ENCODE measurements at regions not wholly inside any gene's neighbourhood (a gene's known extent, or its start where the extent isn't known, plus 50 kb on each side); places are given as distances from the start of the nearest gene placed in this dataset.
"Not testable (repeated sequence)": the region's sequence is repeated elsewhere in the genome, so short reads cannot be mapped to it uniquely, and the experiment has no call there.

DNA sequence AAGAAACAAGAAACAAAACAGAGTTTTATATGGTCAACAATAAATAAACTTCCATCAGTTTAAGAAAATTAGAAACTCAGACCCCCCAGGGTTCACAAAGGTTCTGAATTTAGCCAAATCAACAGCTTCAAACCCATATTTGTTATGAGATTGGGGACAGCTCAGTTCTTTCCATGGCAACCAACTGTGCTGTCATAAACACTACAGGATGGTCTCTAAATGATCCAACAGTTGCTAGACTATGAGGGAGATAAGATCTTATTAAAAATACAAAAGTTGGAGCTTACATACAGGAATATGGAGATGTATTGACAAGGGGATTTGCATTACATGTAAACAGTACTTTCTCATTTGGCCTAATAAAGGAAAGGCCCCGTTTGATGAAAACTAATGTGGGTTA lies 154.6 kb upstream of the CTAGE1 start:
- no peak for DNase-seq (ENCODE audit: low read depth, low spot score)
- TF ChIP-seq EZH2 (IDR thresholded peaks at IDR 0.05) (no peak), FOXP2 (optimal IDR thresholded peaks at IDR 0.05; ENCODE audit: control extremely low read depth, extremely low read length, insufficient read depth) (no peak)
- H3K4me3 ChIP-seq: no peak overlapping the region
- H3K9ac ChIP-seq (ENCODE audit: insufficient read length): no peak overlapping the region
- H3K9me3 ChIP-seq (ENCODE audit: low read depth, low read length): no peaks in the 10 kb centered on the region
- no peak overlapping the region for H3K27ac ChIP-seq
- H3K36me3 ChIP-seq (ENCODE audit: insufficient read depth, low read length): no peaks in the 10 kb centered on the region

DNA sequence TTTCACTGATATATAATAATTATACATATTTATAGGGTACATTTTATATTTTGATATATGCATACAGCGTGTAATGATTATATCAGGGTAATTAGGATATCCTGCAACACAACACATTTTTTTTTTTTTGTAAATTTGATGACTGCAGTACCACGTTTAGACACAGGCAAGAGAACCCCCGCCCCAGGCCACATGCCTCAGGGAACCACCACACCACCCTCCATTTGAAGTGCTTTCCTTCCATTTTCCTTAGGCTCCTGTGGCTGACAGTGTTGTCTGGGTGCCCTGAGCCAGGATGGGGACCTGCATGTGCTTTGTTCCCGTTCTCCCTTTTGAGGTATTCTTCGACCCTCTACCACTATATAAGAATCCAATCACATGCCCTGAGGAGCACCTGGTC lies 161.6 kb upstream of the CTAGE1 start:
- no peak overlapping the region for H3K9ac ChIP-seq (ENCODE audit: insufficient read length)
- no peaks in the 10 kb centered on the region for H3K9me3 ChIP-seq (ENCODE audit: low read depth, low read length)
- DNase-seq (ENCODE audit: low read depth, low spot score): no peak
- H3K27ac ChIP-seq: no peak overlapping the region
- H3K36me3 ChIP-seq (ENCODE audit: insufficient read depth, low read length): no peaks in the 10 kb centered on the region
- no peak overlapping the region for H3K4me3 ChIP-seq
- TF ChIP-seq FOXP2 (optimal IDR thresholded peaks at IDR 0.05; ENCODE audit: control extremely low read depth, extremely low read length, insufficient read depth): no peak
- TF ChIP-seq POLR2AphosphoS5 (IDR thresholded peaks at IDR 0.05; ENCODE audit: borderline replicate concordance, low read depth, low read length): no peak
- TF ChIP-seq EZH2 (IDR thresholded peaks at IDR 0.05): no peak

DNA sequence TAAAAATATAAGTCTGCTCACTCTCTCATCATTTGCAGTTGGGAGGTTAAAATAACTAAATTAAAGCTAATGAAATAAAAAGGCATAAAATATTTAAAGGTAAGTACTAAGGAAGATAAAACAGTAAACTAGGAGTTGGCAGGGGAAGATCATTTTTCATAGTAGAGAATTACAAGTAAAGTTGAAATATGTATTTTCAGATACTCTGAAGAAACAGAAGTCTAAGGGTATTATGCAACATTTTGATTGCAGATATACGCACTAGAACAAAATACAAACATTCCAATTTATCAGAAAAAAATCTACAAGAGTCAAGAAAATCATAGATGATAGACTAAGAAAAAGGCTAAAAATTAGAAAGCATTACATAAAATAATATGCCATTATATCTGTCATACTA lies 167.6 kb upstream of the CTAGE1 start:
- Histone ChIP-seq H3K27ac (no peak overlapping the region), H3K9me3 (ENCODE audit: low read depth, low read length) (no peaks in the 10 kb centered on the region), H3K4me3 (no peak overlapping the region), H3K9ac (ENCODE audit: insufficient read length) (no peak overlapping the region), H3K36me3 (ENCODE audit: insufficient read depth, low read length) (no peaks in the 10 kb centered on the region)
- TF ChIP-seq EZH2 (IDR thresholded peaks at IDR 0.05) (no peak), POLR2AphosphoS5 (IDR thresholded peaks at IDR 0.05; ENCODE audit: borderline replicate concordance, low read depth, low read length) (no peak), FOXP2 (optimal IDR thresholded peaks at IDR 0.05; ENCODE audit: control extremely low read depth, extremely low read length, insufficient read depth) (no peak)
- DNase-seq (ENCODE audit: low read depth, low spot score): no peak

DNA sequence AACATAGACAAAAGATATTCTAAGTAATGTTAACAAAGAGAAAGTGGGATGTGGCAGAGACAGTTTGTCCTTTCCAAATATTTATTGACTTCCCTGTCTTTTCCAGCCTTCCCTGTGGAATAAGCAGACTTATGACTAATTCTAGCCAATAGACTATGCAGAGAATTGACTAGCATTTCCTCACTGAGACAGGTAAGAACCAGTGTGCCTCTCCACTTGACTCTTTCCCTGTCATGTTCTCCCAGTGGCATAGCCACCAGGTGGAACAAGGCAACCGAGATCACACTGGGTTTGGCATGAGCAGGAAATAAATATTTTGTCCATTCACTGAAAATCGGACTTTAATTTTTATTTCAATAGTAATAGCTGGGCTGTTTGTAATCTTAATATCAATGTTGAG lies 168.1 kb upstream of the CTAGE1 start:
- Histone ChIP-seq H3K36me3 (ENCODE audit: insufficient read depth, low read length) (no peaks in the 10 kb centered on the region), H3K9ac (ENCODE audit: insufficient read length) (no peak overlapping the region), H3K4me3 (no peak overlapping the region), H3K27ac (no peak overlapping the region), H3K9me3 (ENCODE audit: low read depth, low read length) (no peaks in the 10 kb centered on the region)
- no peak for TF ChIP-seq EZH2 (IDR thresholded peaks at IDR 0.05)
- TF ChIP-seq FOXP2 (optimal IDR thresholded peaks at IDR 0.05; ENCODE audit: control extremely low read depth, extremely low read length, insufficient read depth): no peak
- no peak for TF ChIP-seq POLR2AphosphoS5 (IDR thresholded peaks at IDR 0.05; ENCODE audit: borderline replicate concordance, low read depth, low read length)
- no peak for DNase-seq (ENCODE audit: low read depth, low spot score)

DNA sequence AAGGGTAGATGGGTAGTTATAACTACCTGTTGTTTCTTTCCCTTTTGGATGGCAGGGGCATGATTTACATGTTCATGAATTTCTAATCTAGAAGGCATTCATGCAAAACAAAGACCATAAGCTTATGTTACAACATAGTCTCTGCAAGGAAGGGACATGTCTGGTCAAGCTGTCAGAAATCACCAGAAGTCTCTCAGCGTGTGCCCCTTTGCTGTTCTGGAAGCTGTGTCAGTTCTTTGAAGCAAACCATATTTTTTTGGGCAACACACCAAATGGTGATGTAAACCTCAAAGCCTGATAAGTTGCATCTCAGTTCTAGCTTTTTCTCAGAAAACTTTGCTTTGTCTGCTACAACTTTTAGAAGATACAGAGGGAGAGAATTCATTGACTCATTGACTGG lies 173.5 kb upstream of the CTAGE1 start:
- no peaks in the 10 kb centered on the region for H3K9me3 ChIP-seq (ENCODE audit: low read depth, low read length)
- H3K36me3 ChIP-seq (ENCODE audit: insufficient read depth, low read length): no peaks in the 10 kb centered on the region
- no peak overlapping the region for H3K4me3 ChIP-seq
- DNase-seq (ENCODE audit: low read depth, low spot score): no peak
- no peak overlapping the region for H3K27ac ChIP-seq
- TF ChIP-seq POLR2AphosphoS5 (IDR thresholded peaks at IDR 0.05; ENCODE audit: borderline replicate concordance, low read depth, low read length) (no peak), EZH2 (IDR thresholded peaks at IDR 0.05) (no peak), FOXP2 (optimal IDR thresholded peaks at IDR 0.05; ENCODE audit: control extremely low read depth, extremely low read length, insufficient read depth) (no peak)
- no peak overlapping the region for H3K9ac ChIP-seq (ENCODE audit: insufficient read length)

DNA sequence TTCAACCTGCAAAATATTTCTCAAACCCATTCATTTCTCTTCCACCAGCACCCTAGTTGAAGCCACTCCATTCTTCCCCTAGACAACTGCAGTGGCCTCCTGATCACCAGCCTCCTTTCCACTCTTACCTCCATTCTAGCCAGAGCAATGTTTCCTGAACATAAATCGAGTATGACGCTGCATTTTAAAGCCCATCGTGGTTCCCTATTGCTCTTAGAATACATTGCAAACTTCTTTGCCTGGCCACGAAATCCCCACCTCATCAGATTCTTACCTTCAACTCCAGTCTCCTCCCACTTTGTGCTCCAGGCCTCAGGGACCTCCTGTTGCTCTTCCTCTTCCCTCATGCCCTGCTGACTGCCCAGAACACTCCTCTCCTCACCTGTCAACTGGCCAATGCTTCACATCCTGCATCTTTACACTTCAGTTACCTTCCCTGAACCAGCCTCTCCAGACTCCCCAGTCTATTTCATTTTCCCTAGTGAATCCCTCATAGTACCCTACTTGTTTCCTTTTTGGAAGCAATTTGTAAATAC lies 176.5 kb upstream of the CTAGE1 start:
- DNase-seq (ENCODE audit: low read depth, low spot score): no peak
- Histone ChIP-seq H3K9ac (ENCODE audit: insufficient read length) (no peak overlapping the region), H3K36me3 (ENCODE audit: insufficient read depth, low read length) (no peaks in the 10 kb centered on the region), H3K27ac (no peak overlapping the region), H3K4me3 (no peak overlapping the region), H3K9me3 (ENCODE audit: low read depth, low read length) (no peaks in the 10 kb centered on the region)
- TF ChIP-seq POLR2AphosphoS5 (IDR thresholded peaks at IDR 0.05; ENCODE audit: borderline replicate concordance, low read depth, low read length) (no peak), EZH2 (IDR thresholded peaks at IDR 0.05) (no peak), FOXP2 (optimal IDR thresholded peaks at IDR 0.05; ENCODE audit: control extremely low read depth, extremely low read length, insufficient read depth) (no peak)

DNA sequence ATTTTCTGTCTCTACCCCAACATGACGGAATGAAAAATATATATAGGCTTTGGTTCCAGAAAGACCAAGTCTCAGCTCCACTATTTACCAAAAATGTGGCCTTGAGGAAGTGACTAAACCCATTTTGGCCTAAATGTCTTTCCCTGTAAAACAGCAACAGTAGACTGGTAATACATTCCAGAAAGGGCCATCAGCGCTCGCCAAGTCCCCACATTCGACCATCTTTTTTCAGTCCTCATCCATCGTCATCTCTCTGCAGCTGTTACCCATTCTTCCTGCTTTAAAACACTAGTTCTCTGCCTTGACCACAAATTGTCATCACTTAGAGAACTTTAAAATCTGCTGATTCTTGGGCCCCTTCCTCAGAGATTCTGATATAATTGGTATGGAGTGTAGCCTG lies 183.8 kb upstream of the CTAGE1 start:
- H3K9me3 ChIP-seq (ENCODE audit: low read depth, low read length): no peaks in the 10 kb centered on the region
- no peak for DNase-seq (ENCODE audit: low read depth, low spot score)
- no peak overlapping the region for H3K27ac ChIP-seq

DNA sequence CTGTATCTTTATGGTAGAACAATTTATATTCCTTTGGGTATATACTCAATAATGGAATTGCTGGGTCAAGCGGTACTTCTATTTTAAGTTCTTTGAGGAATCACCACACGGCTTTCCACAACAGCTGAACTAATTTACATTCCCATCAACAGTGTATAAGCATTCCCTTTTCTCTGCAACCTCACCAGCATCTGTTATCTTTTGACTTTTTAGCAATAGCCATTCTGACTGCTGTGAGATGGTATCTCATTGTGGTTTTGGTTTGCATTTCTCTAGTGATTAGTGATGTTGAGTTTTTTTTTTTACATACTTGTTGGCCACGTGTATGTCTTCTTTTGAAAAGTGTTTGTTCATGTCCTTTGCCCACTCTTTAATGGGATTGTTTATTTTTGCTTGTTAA lies 184.7 kb upstream of the CTAGE1 start:
- H3K4me3 ChIP-seq; H3K9ac ChIP-seq (ENCODE audit: insufficient read length); H3K36me3 ChIP-seq (ENCODE audit: insufficient read depth, low read length); H3K9me3 ChIP-seq (ENCODE audit: low read depth, low read length); H3K27ac ChIP-seq; DNase-seq (ENCODE audit: low read depth, low spot score): not testable (repeated sequence)

More for the DNA sequence above, 183.8 kb upstream of the CTAGE1 start:
- TF ChIP-seq EZH2 (IDR thresholded peaks at IDR 0.05) (no peak), FOXP2 (optimal IDR thresholded peaks at IDR 0.05; ENCODE audit: control extremely low read depth, extremely low read length, insufficient read depth) (no peak)
- no peak overlapping the region for H3K4me3 ChIP-seq
- H3K9ac ChIP-seq (ENCODE audit: insufficient read length): no peak overlapping the region
- H3K36me3 ChIP-seq (ENCODE audit: insufficient read depth, low read length): no peaks in the 10 kb centered on the region

DNA sequence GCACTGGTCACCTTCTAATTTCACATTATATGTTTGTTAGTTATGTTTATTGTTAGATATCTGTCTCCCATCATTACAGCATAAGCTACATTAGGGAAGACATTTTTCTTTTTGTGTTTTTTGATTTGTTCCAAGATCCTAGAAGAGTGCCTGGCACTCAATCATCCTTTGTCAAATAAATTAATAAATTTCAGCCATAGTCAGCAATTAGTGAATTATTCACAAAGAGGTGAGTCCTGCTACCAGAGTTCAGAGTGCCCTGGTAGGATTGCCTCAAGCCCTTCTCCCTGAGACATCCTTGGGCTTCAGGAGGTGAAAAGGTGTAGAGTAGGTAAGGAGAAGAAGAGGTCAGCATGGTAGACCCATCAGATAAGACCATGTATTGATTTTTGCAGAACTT lies 186.2 kb upstream of the CTAGE1 start:
- H3K9ac ChIP-seq (ENCODE audit: insufficient read length): no peak overlapping the region
- TF ChIP-seq EZH2 (IDR thresholded peaks at IDR 0.05): no peak
- no peak for DNase-seq (ENCODE audit: low read depth, low spot score)
- H3K9me3 ChIP-seq (ENCODE audit: low read depth, low read length): no peaks in the 10 kb centered on the region
- no peaks in the 10 kb centered on the region for H3K36me3 ChIP-seq (ENCODE audit: insufficient read depth, low read length)
- H3K4me3 ChIP-seq: no peak overlapping the region
- no peak overlapping the region for H3K27ac ChIP-seq
